ENCODE measurements at regions not wholly inside any gene's neighbourhood (a gene's known extent, or its start where the extent isn't known, plus 50 kb on each side); places are given as distances from the start of the nearest gene placed in this dataset.

GRCh38 chr18:60191926-60192325 is 180.6 kb downstream of the MC4R start:
- H3K79me2 ChIP-seq (ENCODE audit: insufficient read depth, low read length): no peaks in the 10 kb centered on the region
- no peaks in the 10 kb centered on the region for H3K9me2 ChIP-seq (replicated peaks; ENCODE audit: insufficient read depth, low read length)
- H4K20me1 ChIP-seq (ENCODE audit: low read depth, low read length): no peaks in the 10 kb centered on the region
- H3K27ac ChIP-seq (ENCODE audit: low read depth, low read length): no peak overlapping the region
- TF ChIP-seq CTCF (IDR thresholded peaks at IDR 0.05; ENCODE audit: insufficient read depth, low read length, poor library complexity, severe bottlenecking) (no peak), EZH2phosphoT487 (conservative IDR thresholded peaks at IDR 0.05; ENCODE audit: low read length) (no peak)
- no peak overlapping the region for H3K4me3 ChIP-seq (ENCODE audit: insufficient read depth, low read length, poor library complexity, severe bottlenecking)
- H3K4me2 ChIP-seq (ENCODE audit: low read depth, low read length, poor library complexity, severe bottlenecking): no peak overlapping the region
- no peaks in the 10 kb centered on the region for H3K36me3 ChIP-seq (ENCODE audit: low read length)
- no peaks in the 10 kb centered on the region for H3K9me3 ChIP-seq (ENCODE audit: insufficient read depth, low read length)
- H3K9ac ChIP-seq (ENCODE audit: low read length): no peak overlapping the region
- H2AFZ ChIP-seq (ENCODE audit: low read depth, low read length, severe bottlenecking): no peak overlapping the region
- no peaks in the 10 kb centered on the region for H3F3A ChIP-seq (ENCODE audit: insufficient read depth)
- no peaks in the 10 kb centered on the region for H3K27me3 ChIP-seq (ENCODE audit: low read length)

- H3K79me2 ChIP-seq (ENCODE audit: insufficient read depth, low read length): no peaks in the 10 kb centered on the region
- H3K9me3 ChIP-seq (ENCODE audit: insufficient read depth, low read length): no peaks in the 10 kb centered on the region
- no peak overlapping the region for H3K4me3 ChIP-seq (ENCODE audit: insufficient read depth, low read length, poor library complexity, severe bottlenecking)
- H3F3A ChIP-seq (ENCODE audit: insufficient read depth): no peaks in the 10 kb centered on the region
- no peaks in the 10 kb centered on the region for H4K20me1 ChIP-seq (ENCODE audit: low read depth, low read length)
- H2AFZ ChIP-seq (ENCODE audit: low read depth, low read length, severe bottlenecking): no peak overlapping the region
- no peak overlapping the region for H3K27ac ChIP-seq (ENCODE audit: low read depth, low read length)
- H3K9ac ChIP-seq (ENCODE audit: low read length): no peak overlapping the region
- H3K27me3 ChIP-seq (ENCODE audit: low read length): no peaks in the 10 kb centered on the region
- no peak overlapping the region for H3K4me2 ChIP-seq (ENCODE audit: low read depth, low read length, poor library complexity, severe bottlenecking)
- no peak for TF ChIP-seq EZH2phosphoT487 (conservative IDR thresholded peaks at IDR 0.05; ENCODE audit: low read length)
- no peaks in the 10 kb centered on the region for H3K9me2 ChIP-seq (replicated peaks; ENCODE audit: insufficient read depth, low read length)
- H3K36me3 ChIP-seq (ENCODE audit: low read length): no peaks in the 10 kb centered on the region
Observed at GRCh38 chr18:60189856-60190255, 182.7 kb downstream of the MC4R start.

GRCh38 chr18:60188958-60189357 is 183.6 kb downstream of the MC4R start:
- no peaks in the 10 kb centered on the region for H3K79me2 ChIP-seq (ENCODE audit: insufficient read depth, low read length)
- no peak overlapping the region for H3K4me3 ChIP-seq (ENCODE audit: insufficient read depth, low read length, poor library complexity, severe bottlenecking)
- no peak for TF ChIP-seq EZH2phosphoT487 (conservative IDR thresholded peaks at IDR 0.05; ENCODE audit: low read length)
- TF ChIP-seq CTCF (IDR thresholded peaks at IDR 0.05; ENCODE audit: insufficient read depth, low read length, poor library complexity, severe bottlenecking): no peak
- no peak overlapping the region for H3K4me2 ChIP-seq (ENCODE audit: low read depth, low read length, poor library complexity, severe bottlenecking)
- H3K27me3 ChIP-seq (ENCODE audit: low read length): no peaks in the 10 kb centered on the region
- no peak overlapping the region for H2AFZ ChIP-seq (ENCODE audit: low read depth, low read length, severe bottlenecking)
- no peaks in the 10 kb centered on the region for H3F3A ChIP-seq (ENCODE audit: insufficient read depth)
- H3K9me2 ChIP-seq (replicated peaks; ENCODE audit: insufficient read depth, low read length): no peaks in the 10 kb centered on the region
- no peaks in the 10 kb centered on the region for H4K20me1 ChIP-seq (ENCODE audit: low read depth, low read length)
- no peak overlapping the region for H3K9ac ChIP-seq (ENCODE audit: low read length)
- no peaks in the 10 kb centered on the region for H3K9me3 ChIP-seq (ENCODE audit: insufficient read depth, low read length)
- no peak overlapping the region for H3K27ac ChIP-seq (ENCODE audit: low read depth, low read length)
- H3K36me3 ChIP-seq (ENCODE audit: low read length): no peaks in the 10 kb centered on the region

GRCh38 chr18:60182223-60182622 is 190.4 kb downstream of the MC4R start:
- no peaks in the 10 kb centered on the region for H3K9me3 ChIP-seq (ENCODE audit: insufficient read depth, low read length)
- no peaks in the 10 kb centered on the region for H4K20me1 ChIP-seq (ENCODE audit: low read depth, low read length)
- no peak for TF ChIP-seq CTCF (IDR thresholded peaks at IDR 0.05; ENCODE audit: insufficient read depth, low read length, poor library complexity, severe bottlenecking)
- TF ChIP-seq EZH2phosphoT487 (conservative IDR thresholded peaks at IDR 0.05; ENCODE audit: low read length): no peak
- H3K27me3 ChIP-seq (ENCODE audit: low read length): no peaks in the 10 kb centered on the region
- H3K9me2 ChIP-seq (replicated peaks; ENCODE audit: insufficient read depth, low read length): no peaks in the 10 kb centered on the region
- no peaks in the 10 kb centered on the region for H3K36me3 ChIP-seq (ENCODE audit: low read length)
- no peaks in the 10 kb centered on the region for H3F3A ChIP-seq (ENCODE audit: insufficient read depth)
- H2AFZ ChIP-seq (ENCODE audit: low read depth, low read length, severe bottlenecking): no peak overlapping the region
- H3K9ac ChIP-seq (ENCODE audit: low read length): no peak overlapping the region
- H3K4me2 ChIP-seq (ENCODE audit: low read depth, low read length, poor library complexity, severe bottlenecking): no peak overlapping the region
- no peaks in the 10 kb centered on the region for H3K79me2 ChIP-seq (ENCODE audit: insufficient read depth, low read length)
- no peak overlapping the region for H3K27ac ChIP-seq (ENCODE audit: low read depth, low read length)
- H3K4me3 ChIP-seq (ENCODE audit: insufficient read depth, low read length, poor library complexity, severe bottlenecking): no peak overlapping the region
